IMR-90 (cell line): ENCODE measurements at regions not wholly inside any gene's neighbourhood (a gene's known extent, or its start where the extent isn't known, plus 50 kb on each side); places are given as distances from the start of the nearest gene placed in this dataset.

ENCODE experiments used
- ATAC-seq: fragments of 200-7000 bp; cut with Tn5 transposase; 2 replicates; pipeline ENCODE4 v1.9.1; 2020; ENCODE audit warnings: low read depth, mild to moderate bottlenecking, moderate library complexity
- BruUV-seq: library from RNA; stranded (reverse); fragments of 400-500 nt; replicated peaks from 2 replicates; lab custom pipeline; 2021; lab: Mats Ljungman, UMichigan
- CTCF ChIA-PET: fragments of 300-600 bp; formaldehyde crosslinking; extraction: SDS; loops from one replicate; lab custom pipeline; 2021; ENCODE audit warnings: antibody characterized with exemption; lab: Yijun Ruan, JAX
- POLR2A ChIA-PET: fragments of 300-600 bp; sonication (Branson Sonifier 250); formaldehyde crosslinking; loops from one replicate; lab custom pipeline; 2022; ENCODE audit warnings: antibody characterized with exemption; ENCODE audit not compliant: unreplicated experiment; lab: Charles Lee
- DNase-seq: peaks from one replicate; pipeline ENCODE4 v3.0.0; 2013
- H2AFZ ChIP-seq: replicated peaks from 2 replicates; pipeline ENCODE3; 2013; ENCODE audit warnings: low read length, mild to moderate bottlenecking; ENCODE audit not compliant: poor library complexity
- H2AK5ac ChIP-seq: 2 replicates; pipeline ENCODE4 v1.6.1; 2013; ENCODE audit warnings: low read depth, low read length, inconsistent platforms
- H2AK9ac ChIP-seq: replicated peaks from 2 replicates; pipeline ENCODE3; 2013; ENCODE audit warnings: mild to moderate bottlenecking, low read depth, low read length, moderate library complexity; ENCODE audit not compliant: poor library complexity
- H2BK120ac ChIP-seq: 2 replicates; pipeline ENCODE4 v1.6.1; 2013; ENCODE audit warnings: low read depth, low read length, inconsistent platforms
- H2BK15ac ChIP-seq: 3 replicates; pipeline ENCODE4 v1.6.1; 2013; ENCODE audit warnings: low read depth, low read length, inconsistent platforms
- H2BK20ac ChIP-seq: 2 replicates; pipeline ENCODE4 v1.6.1; 2013; ENCODE audit warnings: low read depth, mild to moderate bottlenecking, inconsistent platforms, low read length, moderate library complexity
- H2BK5ac ChIP-seq: 2 replicates; pipeline ENCODE4 v1.6.1; 2013; ENCODE audit warnings: mild to moderate bottlenecking, low read depth, low read length, inconsistent platforms; ENCODE audit not compliant: poor library complexity, severe bottlenecking
- H3K14ac ChIP-seq: replicated peaks from 2 replicates; pipeline ENCODE4 v1.6.1; 2013; ENCODE audit warnings: low read depth, low read length, inconsistent platforms
- H3K18ac ChIP-seq: 2 replicates; pipeline ENCODE4 v1.6.1; 2013; ENCODE audit warnings: low read depth, low read length, control low read depth
- H3K23ac ChIP-seq: 2 replicates; pipeline ENCODE4 v1.6.1; 2013; ENCODE audit warnings: low read depth, low read length, inconsistent platforms
- H3K27ac ChIP-seq: 2 replicates; pipeline ENCODE4 v1.5.1; 2013; ENCODE audit warnings: mild to moderate bottlenecking, control low read depth, low read length; ENCODE audit not compliant: insufficient read depth
- H3K27me3 ChIP-seq: 2 replicates; pipeline ENCODE4 v1.6.1; 2013; ENCODE audit warnings: low read length; ENCODE audit not compliant: control insufficient read depth, insufficient read depth
- H3K36me3 ChIP-seq: 2 replicates; pipeline ENCODE4 v1.6.1; 2013; ENCODE audit warnings: low read length, mixed read lengths; ENCODE audit not compliant: control insufficient read depth, insufficient read depth
- H3K4ac ChIP-seq: 2 replicates; pipeline ENCODE4 v1.6.1; 2013; ENCODE audit warnings: low read depth, low read length, inconsistent platforms
- H3K4me1 ChIP-seq: 2 replicates; pipeline ENCODE4 v1.6.1; 2013; ENCODE audit warnings: low read length, mixed read lengths; ENCODE audit not compliant: control insufficient read depth, insufficient read depth
- H3K4me2 ChIP-seq: 2 replicates; pipeline ENCODE4 v1.6.1; 2013; ENCODE audit warnings: low read depth, mild to moderate bottlenecking, control low read depth, low read length, moderate library complexity
- H3K4me3 ChIP-seq: 2 replicates; pipeline ENCODE4 v1.5.1; 2013; ENCODE audit warnings: low read depth, mild to moderate bottlenecking, control low read depth, low read length, moderate library complexity; ENCODE audit not compliant: insufficient read depth
- H3K56ac ChIP-seq: 2 replicates; pipeline ENCODE4 v1.6.1; 2013; ENCODE audit warnings: low read length, inconsistent platforms; ENCODE audit not compliant: insufficient read depth; ENCODE audit errors: extremely low read depth
- H3K79me1 ChIP-seq, 2 experiments: 2 replicates each; pipeline ENCODE4 v1.6.1; 2013; ENCODE audit warnings: low read length in 2 of 2, inconsistent platforms in 1 of 2, low read depth in 1 of 2
- H3K9ac ChIP-seq: 2 replicates; pipeline ENCODE4 v1.6.1; 2013; ENCODE audit warnings: low read depth, low read length, control low read depth
- H3K9me1 ChIP-seq: 2 replicates; pipeline ENCODE4 v1.6.1; 2013; ENCODE audit warnings: low read length, inconsistent platforms; ENCODE audit not compliant: insufficient read depth
- H3K9me3 ChIP-seq: 2 replicates; pipeline ENCODE4 v1.6.1; 2013; ENCODE audit warnings: low read length; ENCODE audit not compliant: control insufficient read depth, insufficient read depth
- H4K20me1 ChIP-seq: 2 replicates; pipeline ENCODE4 v1.6.1; 2013; ENCODE audit warnings: low read length, inconsistent platforms; ENCODE audit not compliant: insufficient read depth
- H4K5ac ChIP-seq: 2 replicates; pipeline ENCODE4 v1.6.1; 2013; ENCODE audit warnings: mild to moderate bottlenecking, low read depth, low read length, control low read depth
- H4K8ac ChIP-seq, 2 experiments: 2 replicates each; pipeline ENCODE4 v1.6.1; 2013; ENCODE audit warnings: low read depth in 2 of 2, low read length in 2 of 2, control low read depth in 1 of 2, inconsistent platforms in 1 of 2
- H4K91ac ChIP-seq: 2 replicates; pipeline ENCODE4 v1.6.1; 2013; ENCODE audit warnings: low read depth, low read length, inconsistent platforms; ENCODE audit not compliant: insufficient read depth
- BHLHE40 ChIP-seq: fragments of 150-350 bp; IDR thresholded peaks from 2 replicates; pipeline ENCODE4 v1.6.1; 2016; ENCODE audit warnings: mild to moderate bottlenecking, low read depth, low read length
- CEBPB ChIP-seq: IDR thresholded peaks from 2 replicates; pipeline ENCODE4 v1.6.1; 2012; ENCODE audit warnings: low read depth, low read length, improper control_type of control experiment
- CHD1 ChIP-seq: IDR thresholded peaks from 2 replicates; pipeline ENCODE4 v1.6.1; 2012; ENCODE audit warnings: low read depth, low read length, improper control_type of control experiment
- FOS ChIP-seq: fragments of 150-350 bp; IDR thresholded peaks from 2 replicates; pipeline ENCODE4 v1.6.1; 2016; ENCODE audit warnings: low read depth, low read length
- MAFK ChIP-seq: IDR thresholded peaks from 2 replicates; pipeline ENCODE4 v1.6.1; 2012; ENCODE audit warnings: low read depth, low read length, improper control_type of control experiment
- MAZ ChIP-seq: IDR thresholded peaks from 2 replicates; pipeline ENCODE4 v1.6.1; 2012; ENCODE audit warnings: low read depth, mild to moderate bottlenecking, low read length, improper control_type of control experiment, moderate library complexity, borderline replicate concordance
- MXI1 ChIP-seq: IDR thresholded peaks from 2 replicates; pipeline ENCODE4 v1.6.1; 2012; ENCODE audit warnings: low read depth, mild to moderate bottlenecking, low read length, moderate library complexity, borderline replicate concordance
- NFE2L2 ChIP-seq: fragments of 150-350 bp; IDR thresholded peaks from 2 replicates; pipeline ENCODE4 v1.6.1; 2016; ENCODE audit warnings: low read depth, mild to moderate bottlenecking, low read length
- POLR2A ChIP-seq: IDR thresholded peaks from 2 replicates; pipeline ENCODE4 v1.6.1; 2012; ENCODE audit warnings: mild to moderate bottlenecking, low read depth, low read length
- RAD21 ChIP-seq: IDR thresholded peaks from 2 replicates; pipeline ENCODE4 v1.6.1; 2012; ENCODE audit warnings: low read length, improper control_type of control experiment
- RCOR1 ChIP-seq: IDR thresholded peaks from 2 replicates; pipeline ENCODE4 v1.6.1; 2012; ENCODE audit warnings: mild to moderate bottlenecking, low read length, improper control_type of control experiment; ENCODE audit not compliant: insufficient replicate concordance
- RFX5 ChIP-seq: IDR thresholded peaks from 2 replicates; pipeline ENCODE4 v1.8.0; 2012; ENCODE audit warnings: low read depth, mild to moderate bottlenecking, low read length, moderate library complexity
- SMC3 ChIP-seq: fragments of 150-350 bp; IDR thresholded peaks from 2 replicates; pipeline ENCODE4 v1.6.1; 2016; ENCODE audit warnings: low read depth, mild to moderate bottlenecking, antibody characterized with exemption, low read length, moderate library complexity
- WGBS, 2 experiments: methylation state at CpG; one replicate each; pipeline versions ENCODE4 v1.1.5 to v1.1.7; 2013; ENCODE audit warnings: missing lambda C conversion rate in 2 of 2; ENCODE audit not compliant: insufficient read length in 1 of 2; ENCODE audit errors: extremely low coverage in 2 of 2; 5-methylcytosine and 5-hydroxymethylcytosine counted together
- dilution Hi-C: fragments of 300-500 bp; cut with HindIII; formaldehyde crosslinking; loops from one replicate; pipeline ENCODE4 v1.14.3; 2018; ENCODE audit warnings: low sequenced_read_pairs; ENCODE audit not compliant: unreplicated experiment
- in situ Hi-C: fragments of 300-500 bp; cut with MboI; formaldehyde crosslinking; loops from 3 replicates; pipeline ENCODE4 v1.14.3; 2019; ENCODE audit warnings: low sequenced_read_pairs, inconsistent platforms, mixed read lengths
- intact Hi-C: fragments of 100-400 bp; cut with micrococcal nuclease; formaldehyde crosslinking; loops from 2 replicates; pipeline ENCODE4 v1.10.0; 2022
- TF ChIP-seq, protein P1 (sequence below): fragments of 150-350 bp; IDR thresholded peaks from 2 replicates; pipeline ENCODE4 v1.6.1; 2016; ENCODE audit warnings: low read depth, mild to moderate bottlenecking, low read length, moderate library complexity, borderline replicate concordance
- TF ChIP-seq, protein P2 (sequence below): conservative IDR thresholded peaks from 2 replicates; pipeline ENCODE4 v1.5.1; 2012; ENCODE audit warnings: mild to moderate bottlenecking, low read depth, low read length, improper control_type of control experiment
- TF ChIP-seq, protein P3 (sequence below): fragments of 150-350 bp; IDR thresholded peaks from 2 replicates; pipeline ENCODE4 v1.6.1; 2017; ENCODE audit warnings: mild to moderate bottlenecking, antibody characterized with exemption, low read length, low read depth

GRCh38 chr3:181455276-181455675 lies 256.4 kb upstream of the SOX2 start:
- POLR2A ChIA-PET, result no interaction called here
- no peak overlapping the region for H4K8ac ChIP-seq
- TF ChIP-seq POLR2A (no peak), RFX5 (no peak), CHD1 (no peak), BHLHE40 (no peak), RAD21 (no peak), SMC3 (no peak), NFE2L2 (no peak), RCOR1 (no peak), MAZ (no peak), MXI1 (no peak), MAFK (no peak), CEBPB (no peak), FOS (no peak)
- TF ChIP-seq, protein P1, sequence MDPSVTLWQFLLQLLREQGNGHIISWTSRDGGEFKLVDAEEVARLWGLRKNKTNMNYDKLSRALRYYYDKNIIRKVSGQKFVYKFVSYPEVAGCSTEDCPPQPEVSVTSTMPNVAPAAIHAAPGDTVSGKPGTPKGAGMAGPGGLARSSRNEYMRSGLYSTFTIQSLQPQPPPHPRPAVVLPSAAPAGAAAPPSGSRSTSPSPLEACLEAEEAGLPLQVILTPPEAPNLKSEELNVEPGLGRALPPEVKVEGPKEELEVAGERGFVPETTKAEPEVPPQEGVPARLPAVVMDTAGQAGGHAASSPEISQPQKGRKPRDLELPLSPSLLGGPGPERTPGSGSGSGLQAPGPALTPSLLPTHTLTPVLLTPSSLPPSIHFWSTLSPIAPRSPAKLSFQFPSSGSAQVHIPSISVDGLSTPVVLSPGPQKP, result no peak
- TF ChIP-seq, protein P2, sequence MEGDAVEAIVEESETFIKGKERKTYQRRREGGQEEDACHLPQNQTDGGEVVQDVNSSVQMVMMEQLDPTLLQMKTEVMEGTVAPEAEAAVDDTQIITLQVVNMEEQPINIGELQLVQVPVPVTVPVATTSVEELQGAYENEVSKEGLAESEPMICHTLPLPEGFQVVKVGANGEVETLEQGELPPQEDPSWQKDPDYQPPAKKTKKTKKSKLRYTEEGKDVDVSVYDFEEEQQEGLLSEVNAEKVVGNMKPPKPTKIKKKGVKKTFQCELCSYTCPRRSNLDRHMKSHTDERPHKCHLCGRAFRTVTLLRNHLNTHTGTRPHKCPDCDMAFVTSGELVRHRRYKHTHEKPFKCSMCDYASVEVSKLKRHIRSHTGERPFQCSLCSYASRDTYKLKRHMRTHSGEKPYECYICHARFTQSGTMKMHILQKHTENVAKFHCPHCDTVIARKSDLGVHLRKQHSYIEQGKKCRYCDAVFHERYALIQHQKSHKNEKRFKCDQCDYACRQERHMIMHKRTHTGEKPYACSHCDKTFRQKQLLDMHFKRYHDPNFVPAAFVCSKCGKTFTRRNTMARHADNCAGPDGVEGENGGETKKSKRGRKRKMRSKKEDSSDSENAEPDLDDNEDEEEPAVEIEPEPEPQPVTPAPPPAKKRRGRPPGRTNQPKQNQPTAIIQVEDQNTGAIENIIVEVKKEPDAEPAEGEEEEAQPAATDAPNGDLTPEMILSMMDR, result no peak
- TF ChIP-seq, protein P3, sequence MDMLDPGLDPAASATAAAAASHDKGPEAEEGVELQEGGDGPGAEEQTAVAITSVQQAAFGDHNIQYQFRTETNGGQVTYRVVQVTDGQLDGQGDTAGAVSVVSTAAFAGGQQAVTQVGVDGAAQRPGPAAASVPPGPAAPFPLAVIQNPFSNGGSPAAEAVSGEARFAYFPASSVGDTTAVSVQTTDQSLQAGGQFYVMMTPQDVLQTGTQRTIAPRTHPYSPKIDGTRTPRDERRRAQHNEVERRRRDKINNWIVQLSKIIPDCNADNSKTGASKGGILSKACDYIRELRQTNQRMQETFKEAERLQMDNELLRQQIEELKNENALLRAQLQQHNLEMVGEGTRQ, result no peak
- no peak overlapping the region for H3K9ac ChIP-seq
- H2BK20ac ChIP-seq, result no peak overlapping the region
- H4K20me1 ChIP-seq, result no peaks in the 10 kb centered on the region
- no peak overlapping the region for H3K4ac ChIP-seq
- H2BK5ac ChIP-seq, result no peak overlapping the region
- no peaks in the 10 kb centered on the region for H3K9me1 ChIP-seq
- no peaks in the 10 kb centered on the region for H3K4me1 ChIP-seq
- intact Hi-C loops, result no loop called here
- no peak overlapping the region for H2BK120ac ChIP-seq
- no peak overlapping the region for H3K18ac ChIP-seq
- H3K14ac ChIP-seq, result no peak overlapping the region
- no peak overlapping the region for H2AK5ac ChIP-seq
- H3K9me3 ChIP-seq, result peaks cover 12% of the 10 kb centered on the region
- no peak overlapping the region for H3K27ac ChIP-seq
- no peaks in the 10 kb centered on the region for H3K27me3 ChIP-seq
- dilution Hi-C loops, result no loop called here
- WGBS, 2 experiments, result no CpG with 5 or more reads among the region's 1 CpG
- ATAC-seq (no peak), DNase-seq (no peak)
- no peak overlapping the region for H4K5ac ChIP-seq
- H3K4me2 ChIP-seq, result no peak overlapping the region
- H3K36me3 ChIP-seq, result no peaks in the 10 kb centered on the region
- no peak overlapping the region for H3K23ac ChIP-seq
- BruUV-seq, result no TSS peak
- H3K79me1 ChIP-seq, result no peaks in the 10 kb centered on the region
- H2BK15ac ChIP-seq, result no peak overlapping the region
- in situ Hi-C loops, result no loop called here
- H3K56ac ChIP-seq, result no peak overlapping the region
- no peak overlapping the region for H2AFZ ChIP-seq
- CTCF ChIA-PET, result interaction anchor here (0.8 kb wide), 1 partner anchor 36 kb away, joined by 5 read pairs; no protein-coding TSS in a partner anchor
- H3K4me3 ChIP-seq, result no peak overlapping the region
- no peak overlapping the region for H4K91ac ChIP-seq
- H2AK9ac ChIP-seq, result no peak overlapping the region
